ENCODE measurements at regions not wholly inside any gene's neighbourhood (a gene's known extent, or its start where the extent isn't known, plus 50 kb on each side); places are given as distances from the start of the nearest gene placed in this dataset.

DNA sequence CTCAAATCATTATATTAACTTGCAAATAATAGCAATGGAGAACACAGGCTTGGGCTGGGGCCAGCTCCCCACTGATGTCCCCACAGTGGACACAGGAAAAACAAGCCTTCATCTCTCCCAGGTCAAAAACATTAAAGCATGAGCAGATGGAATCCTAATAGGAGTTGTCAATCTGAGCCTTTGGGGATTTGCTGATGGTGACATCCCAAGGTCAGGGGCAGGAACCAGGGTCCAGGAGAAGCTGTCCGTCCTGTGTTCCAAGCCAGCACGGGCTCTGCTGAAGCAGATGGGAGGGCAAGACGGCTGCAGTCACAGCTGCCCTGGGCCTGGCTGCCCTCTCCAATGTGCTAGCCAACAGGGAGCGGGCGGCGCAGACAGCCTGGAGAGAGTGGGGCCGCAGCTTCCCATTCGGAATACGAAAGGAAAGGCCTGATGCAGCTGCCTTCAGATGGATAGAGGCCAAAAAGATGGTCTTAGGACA, 135.5 kb downstream of the NDUFA10 start:
- FAIRE-seq (no peak), DNase-seq (no peak)
- 64 to 84% (median 78%) methylated on average over 9 of the region's 9 CpGs for WGBS, 3 donors
- H3K9me3 ChIP-seq (ENCODE audit: control insufficient read depth in 2 of 2, insufficient read depth in 1 of 2, low read depth in 1 of 2, low read length in 1 of 2) = peaks cover 0 to 4% of the 10 kb centered on the region in 2 donors
- no peaks in the 10 kb centered on the region for H3K27me3 ChIP-seq (ENCODE audit: control insufficient read depth in 3 of 3, insufficient read depth in 3 of 3, low read length in 3 of 3)
- H3K4me1 ChIP-seq (ENCODE audit: control insufficient read depth in 3 of 3, insufficient read depth in 2 of 3, low read depth in 1 of 3, low read length in 2 of 3) = no peaks in the 10 kb centered on the region
- H3K4me3 ChIP-seq (ENCODE audit: low read depth in 1 of 3, low read length in 3 of 3) = no peak overlapping the region
- no peaks in the 10 kb centered on the region for H3K36me3 ChIP-seq (ENCODE audit: control insufficient read depth in 3 of 3, insufficient read depth in 2 of 3, low read depth in 1 of 3, low read length in 3 of 3)
- no peak overlapping the region for H3K27ac ChIP-seq (ENCODE audit: low read depth in 1 of 3, low read length in 2 of 3)

DNA sequence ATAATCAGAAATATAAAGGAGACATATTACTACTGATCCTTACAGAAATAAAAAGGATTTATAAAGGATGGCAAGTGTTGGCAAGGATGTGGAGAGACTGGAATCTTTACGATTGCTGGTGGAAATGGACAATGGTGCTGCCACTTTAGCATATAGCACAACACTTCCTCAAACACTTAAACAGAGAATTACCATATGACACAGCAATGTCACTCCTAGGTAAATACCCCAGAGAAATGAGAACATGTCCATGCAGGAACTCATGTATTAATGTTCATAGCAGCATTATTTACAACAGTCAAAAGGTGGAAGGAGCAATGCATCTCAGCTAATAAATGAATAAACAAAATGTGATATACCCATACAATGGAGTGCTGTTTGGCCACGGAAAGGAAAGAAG, 137.5 kb downstream of the NDUFA10 start:
- DNase-seq = no peak
- peaks cover 0 to 17% of the 10 kb centered on the region in 2 donors for H3K9me3 ChIP-seq (ENCODE audit: control insufficient read depth in 2 of 2, insufficient read depth in 1 of 2, low read depth in 1 of 2, low read length in 1 of 2)
- no peaks in the 10 kb centered on the region for H3K36me3 ChIP-seq (ENCODE audit: control insufficient read depth in 3 of 3, insufficient read depth in 2 of 3, low read depth in 1 of 3, low read length in 3 of 3)
- no peaks in the 10 kb centered on the region for H3K27me3 ChIP-seq (ENCODE audit: control insufficient read depth in 3 of 3, insufficient read depth in 3 of 3, low read length in 3 of 3)
- no peak overlapping the region for H3K27ac ChIP-seq (ENCODE audit: low read depth in 1 of 3, low read length in 2 of 3)
- H3K4me3 ChIP-seq (ENCODE audit: low read depth in 1 of 3, low read length in 3 of 3) = no peak overlapping the region
- no peak for FAIRE-seq
- no peaks in the 10 kb centered on the region for H3K4me1 ChIP-seq (ENCODE audit: control insufficient read depth in 3 of 3, insufficient read depth in 2 of 3, low read depth in 1 of 3, low read length in 2 of 3)
- 77 to 84% (median 78%) methylated on average over 2 of the region's 2 CpGs for WGBS, 3 donors

DNA sequence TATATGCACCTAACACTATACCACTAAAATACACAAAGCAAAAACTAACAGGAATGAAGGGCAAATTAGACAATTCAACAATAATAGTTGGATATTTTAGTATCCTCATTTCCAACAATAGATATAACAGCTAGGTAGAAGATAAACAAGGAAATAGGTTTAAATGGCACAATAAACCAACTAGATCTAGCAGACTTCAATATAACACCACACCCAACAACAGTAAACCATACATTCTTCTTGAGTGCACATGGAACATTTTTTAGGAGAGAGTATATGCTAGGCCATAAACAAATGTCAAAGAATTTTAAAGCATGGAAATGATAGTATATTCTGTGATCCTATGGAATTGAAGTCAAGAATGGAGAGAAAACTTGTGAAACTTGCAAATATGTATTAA, 138.4 kb downstream of the NDUFA10 start:
- no peaks in the 10 kb centered on the region for H3K36me3 ChIP-seq (ENCODE audit: control insufficient read depth in 3 of 3, insufficient read depth in 2 of 3, low read depth in 1 of 3, low read length in 3 of 3)
- no peak for DNase-seq
- no peak overlapping the region for H3K27ac ChIP-seq (ENCODE audit: low read depth in 1 of 3, low read length in 2 of 3)
- H3K4me1 ChIP-seq (ENCODE audit: control insufficient read depth in 3 of 3, insufficient read depth in 2 of 3, low read depth in 1 of 3, low read length in 2 of 3) = no peaks in the 10 kb centered on the region
- no peak overlapping the region for H3K4me3 ChIP-seq (ENCODE audit: low read depth in 1 of 3, low read length in 3 of 3)
- no peaks in the 10 kb centered on the region for H3K27me3 ChIP-seq (ENCODE audit: control insufficient read depth in 3 of 3, insufficient read depth in 3 of 3, low read length in 3 of 3)
- no peak for FAIRE-seq
- peaks cover 0 to 17% of the 10 kb centered on the region in 2 donors for H3K9me3 ChIP-seq (ENCODE audit: control insufficient read depth in 2 of 2, insufficient read depth in 1 of 2, low read depth in 1 of 2, low read length in 1 of 2)

DNA sequence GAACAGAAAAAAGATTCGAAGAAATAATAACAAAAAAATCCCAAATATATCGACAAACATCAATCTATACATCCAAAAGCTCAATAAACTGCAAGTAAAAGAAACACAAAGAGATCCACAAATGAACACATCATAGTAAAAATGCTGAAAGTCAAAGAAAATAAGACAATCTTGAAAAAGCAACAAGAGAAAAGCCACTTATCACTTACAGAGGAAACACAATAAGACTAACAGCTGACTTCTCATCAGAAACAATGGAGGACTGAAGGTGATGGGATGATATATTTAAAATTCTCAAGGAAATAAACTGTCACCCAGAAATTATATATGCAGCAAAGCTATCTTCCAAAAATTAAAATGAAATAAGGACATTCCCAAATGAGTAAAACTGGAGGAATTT, 140.3 kb downstream of the NDUFA10 start:
- Histone ChIP-seq H3K9me3 (ENCODE audit: control insufficient read depth in 2 of 2, insufficient read depth in 1 of 2, low read depth in 1 of 2, low read length in 1 of 2) (peaks cover 0 to 17% of the 10 kb centered on the region in 2 donors), H3K4me3 (ENCODE audit: low read depth in 1 of 3, low read length in 3 of 3) (no peak overlapping the region), H3K27me3 (ENCODE audit: control insufficient read depth in 3 of 3, insufficient read depth in 3 of 3, low read length in 3 of 3) (no peaks in the 10 kb centered on the region), H3K36me3 (ENCODE audit: control insufficient read depth in 3 of 3, insufficient read depth in 2 of 3, low read depth in 1 of 3, low read length in 3 of 3) (no peaks in the 10 kb centered on the region), H3K27ac (ENCODE audit: low read depth in 1 of 3, low read length in 2 of 3) (no peak overlapping the region), H3K4me1 (ENCODE audit: control insufficient read depth in 3 of 3, insufficient read depth in 2 of 3, low read depth in 1 of 3, low read length in 2 of 3) (no peaks in the 10 kb centered on the region)
- WGBS, 3 donors = 92 to 97% (median 93%) methylated on average over 2 of the region's 2 CpGs
- DNase-seq (no peak), FAIRE-seq (no peak)

DNA sequence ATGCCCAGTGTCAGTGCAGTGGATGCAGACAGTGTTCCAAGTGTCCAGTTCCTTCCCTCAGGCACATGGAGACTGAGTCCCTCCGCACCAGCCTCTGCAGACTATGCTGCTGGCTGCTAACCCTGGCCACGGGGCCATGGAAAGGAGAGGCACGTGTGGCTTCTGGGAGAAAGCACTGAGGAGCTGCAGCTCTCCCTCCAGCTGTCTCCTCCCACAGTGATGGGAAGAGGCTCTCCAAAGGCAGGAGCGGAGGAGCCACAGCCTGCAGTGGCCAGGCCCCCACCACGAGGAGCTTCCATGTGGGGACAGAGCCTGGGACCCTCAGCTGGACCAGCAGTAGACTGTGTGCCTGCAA, 141.1 kb downstream of the NDUFA10 start:
- H3K4me1 ChIP-seq (ENCODE audit: control insufficient read depth in 3 of 3, insufficient read depth in 2 of 3, low read depth in 1 of 3, low read length in 2 of 3) = no peaks in the 10 kb centered on the region
- H3K27ac ChIP-seq (ENCODE audit: low read depth in 1 of 3, low read length in 2 of 3) = no peak overlapping the region
- H3K4me3 ChIP-seq (ENCODE audit: low read depth in 1 of 3, low read length in 3 of 3) = no peak overlapping the region
- FAIRE-seq = no peak
- H3K9me3 ChIP-seq (ENCODE audit: control insufficient read depth in 2 of 2, insufficient read depth in 1 of 2, low read depth in 1 of 2, low read length in 1 of 2) = peaks cover 0 to 17% of the 10 kb centered on the region in 2 donors
- DNase-seq = no peak
- WGBS, 3 donors = 93 to 94% (median 94%) methylated on average over 5 of the region's 5 CpGs
- no peaks in the 10 kb centered on the region for H3K27me3 ChIP-seq (ENCODE audit: control insufficient read depth in 3 of 3, insufficient read depth in 3 of 3, low read length in 3 of 3)
- H3K36me3 ChIP-seq (ENCODE audit: control insufficient read depth in 3 of 3, insufficient read depth in 2 of 3, low read depth in 1 of 3, low read length in 3 of 3) = no peaks in the 10 kb centered on the region

DNA sequence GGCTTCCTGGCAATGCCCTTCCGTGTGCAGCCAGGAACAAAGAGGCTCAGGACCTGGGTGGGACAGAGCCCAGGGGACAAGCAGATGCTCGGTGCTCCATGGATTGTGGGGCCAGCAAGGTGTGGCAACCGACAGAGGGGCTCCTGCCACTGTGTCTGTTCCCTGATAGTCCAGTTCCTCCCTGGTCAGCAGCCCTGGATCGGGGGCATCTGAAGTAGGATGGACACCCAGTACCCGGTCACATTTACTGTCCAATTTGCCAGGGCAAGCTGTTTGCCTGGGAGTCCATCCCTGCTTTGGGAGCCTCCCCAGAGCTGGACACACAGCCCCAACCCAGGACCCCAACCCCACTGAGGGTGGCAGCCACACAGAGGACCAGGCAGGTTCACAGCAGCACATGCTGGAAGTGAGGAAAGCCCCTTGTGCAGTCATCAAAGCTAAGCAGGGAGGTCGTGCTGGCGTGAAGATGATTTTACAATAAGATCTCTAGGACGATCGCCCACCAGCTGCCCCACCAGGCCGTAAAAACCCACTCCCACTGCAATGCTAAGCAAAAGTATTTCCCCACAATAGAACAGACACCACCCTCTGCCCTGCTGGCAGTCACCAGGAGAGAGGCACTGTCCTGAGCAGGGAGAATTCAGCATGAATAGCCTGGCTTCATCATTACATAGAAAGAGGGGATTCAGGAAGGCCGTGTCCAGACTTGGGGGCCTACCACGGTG, 141.7 kb downstream of the NDUFA10 start:
- Histone ChIP-seq H3K4me1 (ENCODE audit: control insufficient read depth in 3 of 3, insufficient read depth in 2 of 3, low read depth in 1 of 3, low read length in 2 of 3) (no peaks in the 10 kb centered on the region), H3K27ac (ENCODE audit: low read depth in 1 of 3, low read length in 2 of 3) (no peak overlapping the region), H3K9me3 (ENCODE audit: control insufficient read depth in 2 of 2, insufficient read depth in 1 of 2, low read depth in 1 of 2, low read length in 1 of 2) (peaks cover 0 to 17% of the 10 kb centered on the region in 2 donors), H3K27me3 (ENCODE audit: control insufficient read depth in 3 of 3, insufficient read depth in 3 of 3, low read length in 3 of 3) (no peaks in the 10 kb centered on the region), H3K36me3 (ENCODE audit: control insufficient read depth in 3 of 3, insufficient read depth in 2 of 3, low read depth in 1 of 3, low read length in 3 of 3) (no peaks in the 10 kb centered on the region), H3K4me3 (ENCODE audit: low read depth in 1 of 3, low read length in 3 of 3) (no peak overlapping the region)
- DNase-seq (no peak), FAIRE-seq (no peak)
- WGBS, 3 donors = 80 to 92% (median 86%) methylated on average over 12 of the region's 12 CpGs

DNA sequence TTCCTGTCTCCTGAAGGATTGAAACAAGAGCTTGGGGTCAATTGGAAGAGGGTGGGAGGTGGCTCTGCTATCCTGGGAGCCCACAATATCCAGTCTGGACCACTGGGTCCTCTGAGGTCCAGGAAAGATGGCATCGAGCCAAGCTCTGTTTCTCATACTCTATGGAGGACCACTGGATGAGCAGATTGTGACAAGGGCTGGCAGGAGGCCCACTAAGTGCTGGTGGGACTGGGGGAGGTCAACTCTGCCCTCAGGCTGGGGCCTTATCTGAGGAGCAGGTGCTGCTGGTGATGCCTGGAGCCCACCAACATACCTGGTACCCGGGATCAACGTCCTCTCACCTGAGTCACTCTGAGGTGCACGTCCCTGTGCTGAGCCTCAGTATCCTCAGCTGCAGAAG, 142.4 kb downstream of the NDUFA10 start:
- FAIRE-seq (no peak), DNase-seq (no peak)
- WGBS, 3 donors = 76 to 86% (median 78%) methylated on average over 4 of the region's 4 CpGs
- Histone ChIP-seq H3K9me3 (ENCODE audit: control insufficient read depth in 2 of 2, insufficient read depth in 1 of 2, low read depth in 1 of 2, low read length in 1 of 2) (peaks cover 0 to 17% of the 10 kb centered on the region in 2 donors), H3K36me3 (ENCODE audit: control insufficient read depth in 3 of 3, insufficient read depth in 2 of 3, low read depth in 1 of 3, low read length in 3 of 3) (no peaks in the 10 kb centered on the region), H3K4me1 (ENCODE audit: control insufficient read depth in 3 of 3, insufficient read depth in 2 of 3, low read depth in 1 of 3, low read length in 2 of 3) (no peaks in the 10 kb centered on the region), H3K4me3 (ENCODE audit: low read depth in 1 of 3, low read length in 3 of 3) (no peak overlapping the region), H3K27ac (ENCODE audit: low read depth in 1 of 3, low read length in 2 of 3) (no peak overlapping the region), H3K27me3 (ENCODE audit: control insufficient read depth in 3 of 3, insufficient read depth in 3 of 3, low read length in 3 of 3) (no peaks in the 10 kb centered on the region)

DNA sequence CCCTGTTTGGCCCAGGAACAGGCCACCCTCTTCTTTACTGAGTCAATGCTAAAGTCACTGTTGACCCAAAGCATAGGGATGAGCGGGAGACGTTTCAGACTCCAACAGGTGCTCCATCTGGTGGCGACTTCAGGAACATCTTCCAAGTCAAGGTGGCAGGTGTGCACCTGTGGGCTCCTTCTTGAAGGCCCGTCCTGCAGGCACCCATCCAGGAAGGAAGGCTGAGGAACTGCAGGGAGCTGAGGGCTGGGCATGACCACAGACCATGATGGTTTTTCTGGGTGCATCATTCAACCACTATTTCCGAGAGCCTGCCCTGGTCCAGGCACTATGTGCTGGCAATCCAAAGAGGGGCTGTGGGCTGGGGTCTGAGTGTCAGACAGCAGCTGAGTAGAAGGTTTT, 142.8 kb downstream of the NDUFA10 start:
- H3K9me3 ChIP-seq (ENCODE audit: control insufficient read depth in 2 of 2, insufficient read depth in 1 of 2, low read depth in 1 of 2, low read length in 1 of 2) = peaks cover 0 to 17% of the 10 kb centered on the region in 2 donors
- H3K27ac ChIP-seq (ENCODE audit: low read depth in 1 of 3, low read length in 2 of 3) = no peak overlapping the region
- no peak overlapping the region for H3K4me3 ChIP-seq (ENCODE audit: low read depth in 1 of 3, low read length in 3 of 3)
- peak; percentile 60 to 63 for DNase-seq
- H3K36me3 ChIP-seq (ENCODE audit: control insufficient read depth in 3 of 3, insufficient read depth in 2 of 3, low read depth in 1 of 3, low read length in 3 of 3) = no peaks in the 10 kb centered on the region
- H3K27me3 ChIP-seq (ENCODE audit: control insufficient read depth in 3 of 3, insufficient read depth in 3 of 3, low read length in 3 of 3) = no peaks in the 10 kb centered on the region
- H3K4me1 ChIP-seq (ENCODE audit: control insufficient read depth in 3 of 3, insufficient read depth in 2 of 3, low read depth in 1 of 3, low read length in 2 of 3) = no peaks in the 10 kb centered on the region
- WGBS, 3 donors = 10 to 24% (median 10%) methylated on average over 5 of the region's 5 CpGs
- no peak for FAIRE-seq

All from small intestine (tissue), 7 donors.